Epithelial cell of esophagus (primary cell): ENCODE measurements at regions not wholly inside any gene's neighbourhood (a gene's known extent, or its start where the extent isn't known, plus 50 kb on each side); places are given as distances from the start of the nearest gene placed in this dataset.
"Not testable (repeated sequence)": the region's sequence is repeated elsewhere in the genome, so short reads cannot be mapped to it uniquely, and the experiment has no call there.

ENCODE experiments used
- DNase-seq: peaks from one replicate; pipeline ENCODE4 v3.0.0; 2010; ENCODE audit warnings: low read depth
- H3K4me3 ChIP-seq: 2 replicates; pipeline ENCODE4 v1.5.1; 2011; ENCODE audit warnings: mild to moderate bottlenecking, low read length, control low read depth
- CTCF ChIP-seq: IDR thresholded peaks from 2 replicates; pipeline ENCODE4 v1.5.1; 2011; ENCODE audit warnings: low read depth, mild to moderate bottlenecking, low read length, control low read depth, inconsistent platforms; ENCODE audit not compliant: insufficient read depth; ENCODE audit errors: missing control alignments

- no peak for TF ChIP-seq CTCF
- no peak for DNase-seq
- no peak overlapping the region for H3K4me3 ChIP-seq
Observed at GRCh38 chr9:75488719-75489110, 400.4 kb downstream of the OSTF1 start.

GRCh38 chr9:75490326-75490725 is 400.1 kb upstream of the PCSK5 start:
- DNase-seq: no peak
- no peak overlapping the region for H3K4me3 ChIP-seq
- no peak for TF ChIP-seq CTCF

- no peak for TF ChIP-seq CTCF
- no peak for DNase-seq
- no peak overlapping the region for H3K4me3 ChIP-seq
Observed at GRCh38 chr9:75491533-75491932, 398.9 kb upstream of the PCSK5 start.

- no peak overlapping the region for H3K4me3 ChIP-seq
- no peak for DNase-seq
- TF ChIP-seq CTCF: no peak
Observed at GRCh38 chr9:75499812-75500211, 390.7 kb upstream of the PCSK5 start.

- H3K4me3 ChIP-seq: no peak overlapping the region
- DNase-seq: no peak
- TF ChIP-seq CTCF: no peak
Observed at GRCh38 chr9:75500479-75500878, 390.0 kb upstream of the PCSK5 start.

GRCh38 chr9:75500940-75501339 is 389.5 kb upstream of the PCSK5 start:
- not testable (repeated sequence) for H3K4me3 ChIP-seq, DNase-seq

GRCh38 chr9:75504721-75505120 is 385.8 kb upstream of the PCSK5 start:
- no peak overlapping the region for H3K4me3 ChIP-seq
- no peak for TF ChIP-seq CTCF
- no peak for DNase-seq

GRCh38 chr9:75505654-75506053 is 384.8 kb upstream of the PCSK5 start:
- no peak for TF ChIP-seq CTCF
- no peak for DNase-seq
- no peak overlapping the region for H3K4me3 ChIP-seq
